Activated naive CD4-positive, alpha-beta T cell (primary cell): ENCODE measurements at regions not wholly inside any gene's neighbourhood (a gene's known extent, or its start where the extent isn't known, plus 50 kb on each side); places are given as distances from the start of the nearest gene placed in this dataset.
"Not testable (repeated sequence)": the region's sequence is repeated elsewhere in the genome, so short reads cannot be mapped to it uniquely, and the experiment has no call there.

Experiments
- DNase-seq, 4 experiments: peaks; one replicate each; lab custom pipeline; 2025; lab: John Stamatoyannopoulos, UW

GRCh38 chr5:154620411-154620810, 134.8 kb upstream of the LARP1 start:
- no peak for DNase-seq

GRCh38 chr5:154618696-154619095, 136.5 kb upstream of the LARP1 start:
- no peak for DNase-seq

- no peak for DNase-seq
Measured at GRCh38 chr5:154614595-154614994, 136.6 kb upstream of the HAND1 start.

- DNase-seq: no peak
Measured at GRCh38 chr5:154614125-154614524, 136.1 kb upstream of the HAND1 start.

- no peak for DNase-seq
Measured at GRCh38 chr5:154612666-154613065, 134.6 kb upstream of the HAND1 start.

- DNase-seq: no peak
Measured at GRCh38 chr5:154611341-154611767, 133.3 kb upstream of the HAND1 start.

GRCh38 chr5:154610321-154611154, 132.5 kb upstream of the HAND1 start:
- DNase-seq: peak in 3 of 4 experiments; percentile 3 to 36 (median 11)

- no peak for DNase-seq
Measured at GRCh38 chr5:154609251-154609650, 131.2 kb upstream of the HAND1 start.

GRCh38 chr5:154608531-154609011, 130.5 kb upstream of the HAND1 start:
- no peak for DNase-seq

GRCh38 chr5:154607746-154608145, 129.7 kb upstream of the HAND1 start:
- DNase-seq: no peak

GRCh38 chr5:154606246-154606645, 128.2 kb upstream of the HAND1 start:
- DNase-seq: no peak

- DNase-seq: no peak
Measured at GRCh38 chr5:154603953-154604679, 126.1 kb upstream of the HAND1 start.

- DNase-seq: no peak
Measured at GRCh38 chr5:154603485-154603884, 125.5 kb upstream of the HAND1 start.

GRCh38 chr5:154603011-154603410, 125.0 kb upstream of the HAND1 start:
- no peak for DNase-seq

- DNase-seq: no peak
Measured at GRCh38 chr5:154601014-154601413, 123.0 kb upstream of the HAND1 start.

- no peak for DNase-seq
Measured at GRCh38 chr5:154598021-154598420, 120.0 kb upstream of the HAND1 start.

GRCh38 chr5:154596844-154597243, 118.8 kb upstream of the HAND1 start:
- DNase-seq: not testable (repeated sequence)

- DNase-seq: no peak
Measured at GRCh38 chr5:154595662-154596061, 117.6 kb upstream of the HAND1 start.

- no peak for DNase-seq
Measured at GRCh38 chr5:154593796-154594195, 115.8 kb upstream of the HAND1 start.

- no peak for DNase-seq
Measured at GRCh38 chr5:154593071-154593470, 115.0 kb upstream of the HAND1 start.

- no peak for DNase-seq
Measured at GRCh38 chr5:154590093-154590724, 112.2 kb upstream of the HAND1 start.

- DNase-seq: no peak
Measured at GRCh38 chr5:154589511-154589910, 111.5 kb upstream of the HAND1 start.
